ENCODE measurements at regions not wholly inside any gene's neighbourhood (a gene's known extent, or its start where the extent isn't known, plus 50 kb on each side); places are given as distances from the start of the nearest gene placed in this dataset.

- DNase-seq: no peak
These were observed 1917.6 kb upstream of the WWC1 start for GRCh38 chr5:166373817-166374216.

DNA sequence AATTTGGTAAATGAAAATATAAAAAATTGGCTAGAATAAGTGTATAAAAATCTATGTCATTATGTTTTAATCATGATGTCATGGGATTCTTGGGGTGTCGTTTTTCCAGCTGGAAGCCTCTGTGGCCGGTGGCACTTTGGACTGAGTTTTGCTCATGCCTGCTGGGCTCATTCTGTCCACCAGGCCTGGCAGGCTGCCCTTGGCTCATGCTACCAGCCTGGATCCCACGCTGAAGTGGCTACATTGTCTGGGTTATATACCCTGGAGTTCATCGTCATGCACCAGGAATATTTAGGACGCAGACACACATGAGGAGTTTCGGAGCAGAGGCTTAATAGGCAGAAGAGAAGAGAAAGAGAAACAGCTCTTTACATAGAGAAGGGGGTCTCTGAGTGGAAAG lies 1913.7 kb upstream of the WWC1 start:
- DNase-seq: no peak

DNA sequence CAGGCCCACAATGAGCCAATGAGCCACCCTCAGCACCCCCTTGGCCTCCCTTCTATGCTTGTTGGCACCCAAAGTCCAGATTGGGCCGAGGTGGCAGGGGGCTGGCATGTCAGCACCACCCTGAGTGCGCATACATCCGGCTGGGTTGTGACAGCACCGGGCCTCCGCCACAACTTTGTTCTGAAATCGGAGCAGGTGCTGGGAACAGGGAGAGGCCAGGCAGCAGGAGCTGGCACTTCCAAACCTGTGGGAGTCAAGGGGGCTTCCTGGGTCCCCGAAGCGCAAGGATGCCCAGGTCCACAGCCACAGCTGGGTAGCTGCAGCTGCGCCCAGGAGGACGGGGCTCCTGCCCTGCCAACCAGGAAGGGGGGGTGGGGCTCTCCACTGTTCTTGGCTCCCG lies 1911.9 kb upstream of the WWC1 start:
- DNase-seq: no peak

- no peak for DNase-seq
These were observed 1909.4 kb upstream of the WWC1 start for GRCh38 chr5:166382031-166382430.

DNA sequence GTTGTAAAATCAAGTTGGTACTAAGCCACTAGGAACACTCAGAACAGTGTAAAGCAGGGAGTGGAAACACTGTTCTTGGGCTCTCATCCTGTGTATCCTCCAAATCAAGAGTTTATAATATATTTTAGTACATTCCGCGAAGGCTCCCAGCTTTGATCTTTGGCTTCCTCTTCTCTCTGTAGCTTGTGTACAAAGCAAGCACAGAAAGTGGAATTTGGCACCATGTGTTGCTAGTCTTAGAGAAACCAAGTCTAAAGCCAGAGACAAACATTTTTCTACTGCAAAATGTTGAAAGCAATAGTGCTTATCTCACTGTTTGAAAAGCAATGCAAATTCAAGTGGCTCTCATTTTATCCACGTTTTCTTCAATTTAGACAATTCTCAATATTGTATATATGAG lies 1893.3 kb upstream of the WWC1 start:
- DNase-seq: no peak

GRCh38 chr5:166399781-166400180 lies 1891.7 kb upstream of the WWC1 start:
- DNase-seq: no peak

GRCh38 chr5:166401391-166401790 lies 1890.1 kb upstream of the WWC1 start:
- no peak for DNase-seq

- DNase-seq: no peak
These were observed 1879.3 kb upstream of the WWC1 start for GRCh38 chr5:166412191-166412590.

- DNase-seq: no peak
These were observed 1864.2 kb upstream of the WWC1 start for GRCh38 chr5:166427211-166427610.

- no peak for DNase-seq
These were observed 1863.1 kb upstream of the WWC1 start for GRCh38 chr5:166428264-166428803.

DNA sequence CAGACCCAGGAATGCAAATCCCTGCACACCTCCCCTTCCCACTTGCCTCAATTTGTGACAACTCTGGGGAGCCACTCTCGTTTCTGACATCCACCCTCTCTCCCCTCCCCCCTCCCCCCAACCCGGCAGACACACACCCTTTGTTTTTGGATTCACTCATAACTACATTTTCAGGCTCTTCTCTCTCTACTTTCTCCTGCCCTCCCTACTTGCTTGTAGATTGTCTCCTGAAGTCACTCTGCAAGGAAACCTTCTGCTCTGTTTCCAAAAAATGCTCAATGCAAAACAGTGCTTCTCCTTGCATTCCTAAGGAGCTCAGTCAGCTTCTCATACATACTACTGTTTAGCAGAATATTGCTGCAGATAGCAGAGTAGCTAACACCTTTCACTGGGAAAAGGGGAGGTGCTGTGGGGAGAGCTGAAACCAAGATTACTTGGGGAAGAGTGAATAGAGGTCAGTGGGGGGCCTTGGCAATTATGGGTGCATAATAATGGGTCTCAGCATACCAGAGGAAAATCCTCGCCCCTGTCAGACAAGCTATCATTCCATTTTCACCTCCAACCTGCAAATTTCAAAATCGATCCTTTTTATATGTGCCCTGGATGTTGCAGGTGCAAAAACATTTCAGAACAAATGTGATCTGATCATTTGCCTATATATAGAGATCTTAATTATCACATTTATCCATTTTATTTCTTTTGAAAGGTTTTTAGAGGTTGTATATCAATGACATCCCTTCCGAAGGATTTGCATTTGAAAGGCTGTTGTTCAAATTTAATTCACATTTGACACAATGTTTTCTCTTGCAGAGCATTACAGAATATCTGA lies 1860.7 kb upstream of the WWC1 start:
- no peak for DNase-seq

- DNase-seq: no peak
These were observed 1860.0 kb upstream of the WWC1 start for GRCh38 chr5:166431456-166431855.

DNA sequence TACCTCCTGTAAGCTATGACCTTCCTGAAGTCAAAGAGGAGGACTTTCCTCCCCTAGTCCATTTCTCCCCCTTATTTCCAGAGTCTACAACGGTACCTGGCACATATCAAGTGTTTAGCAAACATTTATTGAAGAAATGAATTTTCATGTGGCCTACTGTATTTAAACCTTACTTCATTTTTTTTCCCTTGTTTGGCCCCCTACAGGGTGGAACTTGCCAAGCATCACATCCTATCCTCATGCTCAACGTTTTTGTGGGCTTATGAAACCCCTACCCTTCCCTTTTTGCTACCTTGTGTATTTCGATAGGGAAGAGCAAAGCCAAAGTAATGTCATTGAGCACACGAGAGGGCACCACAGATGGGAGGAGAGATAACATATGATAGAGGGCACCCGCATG lies 1857.8 kb upstream of the WWC1 start:
- DNase-seq: no peak

DNA sequence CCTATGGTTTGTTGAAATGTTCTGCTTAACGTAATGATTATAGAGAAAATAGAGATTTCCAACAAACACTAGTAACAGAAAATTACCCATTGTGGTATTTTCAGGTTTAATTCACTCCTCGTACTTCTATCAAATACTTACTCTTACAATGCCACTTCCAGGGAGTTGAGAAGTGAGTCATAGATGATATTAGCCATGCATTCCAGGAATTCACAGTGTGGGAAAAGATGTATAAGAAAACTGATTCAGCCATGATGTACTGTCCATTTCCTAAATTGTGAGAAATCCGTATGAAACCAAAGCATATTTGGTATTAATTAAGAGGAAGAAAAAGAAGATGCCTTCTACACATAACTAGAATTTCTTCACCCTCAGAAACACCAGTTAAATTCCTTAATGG lies 1854.6 kb upstream of the WWC1 start:
- no peak for DNase-seq

DNA sequence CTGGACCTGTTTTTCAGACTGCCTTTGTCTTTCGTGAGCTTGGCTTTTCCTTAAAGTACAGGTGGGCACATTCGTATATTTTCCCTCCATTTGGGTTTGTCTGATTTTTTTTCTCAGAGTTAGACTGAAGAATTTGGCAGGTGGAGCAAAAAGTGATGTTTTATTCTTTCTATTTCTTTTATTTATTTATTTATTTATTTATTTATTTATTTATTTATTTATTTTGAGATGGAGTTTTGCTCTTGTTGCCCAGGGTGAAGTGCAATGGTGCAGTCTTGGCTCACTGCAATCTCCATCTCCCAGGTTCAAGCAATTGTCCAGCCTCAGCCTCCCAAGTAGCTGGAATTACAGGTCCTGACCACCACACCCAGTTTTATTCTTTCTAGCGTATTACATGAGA lies 1805.1 kb upstream of the WWC1 start:
- DNase-seq: no peak

GRCh38 chr5:166488560-166488959 lies 1802.9 kb upstream of the WWC1 start:
- no peak for DNase-seq

DNA sequence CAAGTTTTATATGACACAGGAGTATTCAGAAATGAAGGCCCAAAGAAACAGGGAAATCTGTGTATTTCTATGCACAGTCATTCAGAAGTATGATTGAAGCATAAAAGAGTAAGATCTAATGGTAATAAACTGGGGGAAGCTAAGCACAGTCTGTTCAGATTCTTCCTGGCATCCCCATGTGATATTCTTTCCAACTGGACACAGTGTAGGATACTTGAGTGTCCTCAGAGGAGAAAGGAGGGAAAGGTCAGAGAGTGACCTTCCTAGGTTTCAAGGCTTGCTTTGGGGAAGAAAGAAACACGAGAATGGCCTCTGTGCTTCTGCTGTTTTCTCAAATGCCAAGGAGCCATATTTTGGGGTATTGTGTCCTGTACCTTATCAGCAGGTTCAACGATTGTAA lies 1798.4 kb upstream of the WWC1 start:
- DNase-seq: no peak

GRCh38 chr5:166493612-166494011 lies 1797.8 kb upstream of the WWC1 start:
- no peak for DNase-seq

DNA sequence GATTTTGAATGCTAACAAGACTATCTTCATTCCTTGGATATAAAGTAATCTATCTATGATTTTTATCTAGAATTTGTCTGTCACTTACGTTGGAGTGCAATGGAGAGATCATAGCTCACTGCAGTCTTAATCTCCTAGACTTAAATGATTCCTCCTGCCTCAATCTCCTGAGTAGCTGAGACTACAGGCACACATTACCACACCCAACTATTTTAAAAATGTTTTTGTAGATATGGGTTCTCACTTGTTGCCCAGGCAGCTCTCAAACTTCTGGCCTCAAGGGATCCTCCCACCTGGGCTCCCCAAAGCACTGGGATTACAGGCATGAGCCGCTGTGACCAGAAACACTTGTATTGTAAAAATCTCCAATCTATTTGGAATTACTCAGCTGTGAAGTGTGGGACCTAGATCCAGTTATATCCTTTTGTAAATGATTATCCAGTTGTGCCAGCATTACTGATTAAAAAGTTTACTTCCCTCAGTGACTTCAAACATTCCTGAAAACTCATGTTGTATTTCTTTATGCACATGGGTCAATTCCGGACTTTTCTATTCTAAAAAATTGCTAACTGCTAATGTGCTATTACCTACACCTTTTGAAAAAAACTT lies 1793.8 kb upstream of the WWC1 start:
- DNase-seq: no peak

DNA sequence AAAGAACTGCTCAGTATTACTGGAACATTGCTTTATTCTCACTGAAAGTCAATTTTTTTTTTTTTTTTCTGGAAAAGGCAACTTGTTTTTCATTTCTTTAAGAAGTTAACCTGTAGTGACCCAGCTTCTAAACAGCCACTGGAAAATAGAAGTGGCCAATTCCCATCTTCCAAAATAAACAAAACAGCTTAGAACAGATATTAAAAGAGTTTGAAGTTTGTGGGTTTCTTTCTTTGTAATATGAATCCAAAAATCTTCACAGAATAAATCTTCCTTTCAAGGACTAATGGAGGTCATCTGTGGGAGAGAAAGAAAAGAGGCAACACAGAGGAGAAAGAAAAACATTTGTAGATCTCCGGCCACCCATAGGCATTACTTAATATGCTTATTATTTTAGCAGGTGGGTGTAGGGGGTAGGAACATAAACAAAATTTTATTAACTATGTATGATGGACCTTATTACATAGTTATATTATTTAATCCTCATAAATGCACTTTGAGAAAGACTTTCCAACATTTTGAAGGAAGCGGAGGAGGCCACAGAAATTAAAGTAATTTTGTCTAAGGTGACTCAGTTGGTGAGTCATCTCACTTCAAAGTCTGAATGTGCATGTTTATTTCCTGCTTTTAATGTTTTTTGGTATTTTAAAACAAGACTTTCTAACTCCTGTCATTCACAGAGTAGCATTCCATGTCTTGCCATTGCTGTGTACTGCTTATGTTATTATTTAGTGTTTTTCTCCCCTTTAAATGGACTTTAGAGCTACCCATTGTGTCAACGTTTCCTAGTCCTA lies 1791.8 kb upstream of the WWC1 start:
- no peak for DNase-seq

DNA sequence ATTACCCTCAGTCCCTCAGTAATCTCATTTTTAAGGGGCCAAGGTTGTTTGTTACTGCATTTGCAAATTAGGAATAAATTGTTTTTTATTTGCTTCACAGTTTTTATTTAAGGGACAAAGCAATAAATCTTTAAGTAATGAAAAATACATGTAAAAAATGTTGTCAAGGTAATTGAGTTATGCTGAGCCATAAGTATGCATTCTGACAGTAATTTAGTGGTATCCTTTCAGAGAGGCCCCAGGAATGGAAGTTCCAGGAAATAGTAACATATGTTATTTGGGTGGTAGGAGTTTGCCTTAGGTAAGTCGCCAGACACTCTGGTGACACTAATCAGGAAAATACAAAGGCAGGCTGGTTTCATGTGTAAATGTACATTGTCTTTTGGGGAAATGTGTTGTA lies 1787.9 kb upstream of the WWC1 start:
- no peak for DNase-seq

- DNase-seq: no peak
These were observed 1786.4 kb upstream of the WWC1 start for GRCh38 chr5:166505067-166505466.

GRCh38 chr5:166505544-166505943 lies 1785.9 kb upstream of the WWC1 start:
- no peak for DNase-seq

Data from activated CD4-positive, alpha-beta T cell treated with anti-CD3 and anti-CD28 coated beads, Interleukin-10, Interleukin-2, amounts not matched to agents 100 ng/mL and 50 ng/mL, durations not matched to agents 16 hours and 8 hours (primary cell).